Muscle of back (tissue), 3 donors: ENCODE measurements at regions not wholly inside any gene's neighbourhood (a gene's known extent, or its start where the extent isn't known, plus 50 kb on each side); places are given as distances from the start of the nearest gene placed in this dataset.
"Not testable (repeated sequence)": the region's sequence is repeated elsewhere in the genome, so short reads cannot be mapped to it uniquely, and the experiment has no call there.

Source experiments
- DNase-seq, 3 donors: peaks; one replicate each; pipeline versions ENCODE4 v3.0.0 to v3.0.0-alpha.2; 2013

GRCh38 chr10:78644550-78644949 lies 424.2 kb upstream of the ZMIZ1 start:
- no peak for DNase-seq

DNA sequence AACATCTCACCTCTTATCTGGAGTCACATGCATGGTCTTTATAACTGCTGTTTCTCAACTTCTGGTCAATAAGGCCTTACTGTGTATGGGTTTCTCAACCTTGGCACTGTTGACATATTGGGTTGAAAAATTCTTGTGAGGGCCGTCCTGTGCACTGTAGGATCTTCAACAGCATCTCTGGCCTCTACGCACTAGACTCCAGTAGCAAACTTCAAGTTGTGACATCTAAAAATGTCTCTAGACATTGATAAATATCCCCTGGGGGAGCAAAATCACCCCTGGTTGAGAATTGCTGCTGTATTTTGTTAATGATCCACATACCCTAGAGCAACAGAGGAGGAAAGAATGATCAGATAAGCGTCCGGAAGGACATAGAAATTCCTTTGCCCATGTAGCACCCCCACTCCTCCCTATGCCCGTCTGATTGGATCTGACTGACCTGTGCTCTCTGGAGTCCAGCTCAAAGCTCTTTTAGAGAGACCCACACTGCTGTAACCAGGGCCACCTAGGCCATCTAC lies 423.5 kb upstream of the ZMIZ1 start:
- no peak for DNase-seq

- DNase-seq = no peak
Observed at GRCh38 chr10:78645975-78646374, 422.8 kb upstream of the ZMIZ1 start.

- peak in 1 of 3 donors; percentile 35 for DNase-seq
Observed at GRCh38 chr10:78648256-78648860, 420.4 kb upstream of the ZMIZ1 start.

DNA sequence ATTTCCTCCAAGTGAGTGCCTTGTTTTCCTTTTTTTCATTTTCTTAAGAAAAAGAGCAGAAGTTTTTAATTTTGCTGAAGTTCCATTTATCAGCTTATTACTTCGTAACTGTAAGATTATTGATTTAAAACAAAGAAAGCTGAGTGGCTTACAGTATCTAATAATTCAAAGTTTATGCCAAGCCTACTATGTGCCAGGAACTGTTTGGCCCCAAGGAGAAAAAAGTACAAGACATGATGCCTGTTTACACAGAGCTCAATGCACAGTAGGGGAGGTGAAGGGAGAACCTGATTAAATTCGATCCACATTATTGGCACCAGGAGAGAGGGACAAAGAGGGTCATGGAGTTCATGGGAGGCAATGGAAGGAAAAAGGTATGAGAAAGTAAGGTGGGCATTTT lies 419.3 kb upstream of the ZMIZ1 start:
- no peak for DNase-seq

DNA sequence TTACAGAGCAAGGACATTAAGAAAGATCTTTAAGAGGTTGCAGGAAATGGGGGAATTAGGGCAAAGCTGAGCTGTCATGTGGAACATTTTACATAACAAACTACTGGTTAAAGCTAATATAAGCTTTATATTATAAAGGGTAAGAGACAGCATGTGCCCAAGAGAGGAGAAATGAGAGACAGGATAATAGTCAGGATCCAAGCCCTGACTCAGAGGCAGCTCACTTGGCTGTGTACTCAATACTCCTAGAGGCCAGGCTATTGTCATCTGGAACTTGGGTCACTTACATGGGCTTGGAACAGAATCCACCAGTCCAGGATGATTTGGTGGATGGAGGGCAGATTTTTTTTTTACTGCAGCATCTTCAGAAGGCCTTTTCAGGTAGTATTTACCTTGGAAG lies 418.6 kb upstream of the ZMIZ1 start:
- no peak for DNase-seq

GRCh38 chr10:78651287-78651686 lies 417.5 kb upstream of the ZMIZ1 start:
- DNase-seq = no peak

GRCh38 chr10:78653555-78653954 lies 415.2 kb upstream of the ZMIZ1 start:
- DNase-seq = no peak

DNA sequence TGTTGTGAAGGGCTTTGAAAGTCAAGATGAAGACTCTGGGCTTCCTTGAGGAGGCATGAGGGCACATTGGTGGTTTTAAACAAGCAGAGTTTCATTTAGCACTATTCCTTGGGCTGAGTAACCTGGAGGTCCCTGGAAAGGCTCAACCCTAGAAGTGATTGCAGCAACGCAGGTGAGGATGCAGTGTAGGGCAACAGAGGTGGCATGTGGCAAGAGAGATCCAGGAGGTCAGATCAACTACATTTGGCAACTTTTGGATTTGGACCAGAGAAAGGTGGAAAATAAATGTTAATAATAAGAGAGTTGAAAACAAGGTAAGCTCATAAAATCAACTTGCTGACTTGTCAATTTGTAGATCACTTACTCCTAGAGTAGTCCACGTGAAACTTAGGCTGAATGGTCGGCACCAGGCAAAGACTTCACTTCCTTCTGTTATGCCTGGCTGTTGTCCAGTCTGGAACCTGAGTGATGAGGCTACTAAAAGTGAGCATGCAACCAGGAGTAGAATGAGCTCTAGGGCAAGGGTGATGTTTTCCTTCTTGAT lies 414.6 kb upstream of the ZMIZ1 start:
- no peak for DNase-seq

DNA sequence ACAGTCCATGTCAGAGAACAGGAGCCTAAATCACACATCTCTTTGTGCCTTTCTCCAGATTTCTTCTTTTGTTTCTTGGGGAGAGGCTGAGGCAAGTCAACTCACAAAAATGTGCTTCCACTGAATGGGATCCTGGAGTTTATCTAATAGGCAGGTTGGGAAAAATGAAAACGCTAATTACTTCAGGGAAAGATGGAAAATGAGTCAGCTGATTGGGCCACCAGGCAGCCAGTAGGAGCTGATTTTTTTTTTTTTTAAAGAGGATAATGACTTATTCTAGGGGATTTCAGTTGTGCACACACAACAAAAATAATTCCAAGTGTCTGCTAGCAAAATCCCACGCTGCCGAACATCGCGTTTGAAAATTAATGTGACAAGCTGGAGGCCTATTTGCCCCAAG lies 412.8 kb upstream of the ZMIZ1 start:
- DNase-seq = no peak

DNA sequence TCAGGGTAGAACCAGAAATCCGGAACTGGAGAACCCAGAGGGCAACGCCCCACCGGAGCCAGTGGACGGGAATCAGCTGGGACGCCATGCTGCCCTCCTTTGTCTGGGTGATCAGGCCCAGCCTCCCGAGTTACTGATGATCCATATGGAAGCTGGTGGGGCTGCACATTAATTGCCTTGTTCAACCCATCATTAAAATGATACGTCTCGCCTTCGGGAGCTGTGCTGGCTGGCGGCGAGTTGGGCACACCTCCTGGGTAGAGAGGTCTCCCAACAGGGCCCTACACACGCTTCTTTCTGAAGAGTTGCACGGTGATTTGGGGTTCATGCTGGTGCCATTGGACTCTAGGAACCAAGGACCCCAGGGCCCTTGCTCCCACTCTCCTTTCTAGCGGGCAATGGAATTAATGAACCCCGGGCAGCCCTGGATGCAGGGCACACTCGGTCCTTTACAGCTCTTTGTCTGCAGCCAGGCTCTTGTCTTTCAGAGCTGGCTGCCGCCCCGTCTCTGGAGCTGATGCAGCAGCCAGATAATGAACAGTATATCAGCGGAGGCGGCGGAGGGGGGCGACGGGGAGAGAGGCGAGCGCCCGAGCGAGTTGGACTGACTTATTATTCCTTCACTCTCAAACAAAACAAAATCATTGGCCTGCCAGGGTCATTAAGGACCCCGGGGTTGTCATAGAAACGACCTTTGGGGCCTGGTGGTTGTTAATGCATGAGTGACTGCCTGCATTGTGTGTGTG lies 412.2 kb upstream of the ZMIZ1 start:
- DNase-seq = peak in 2 of 3 donors; percentile 36 to 68

DNA sequence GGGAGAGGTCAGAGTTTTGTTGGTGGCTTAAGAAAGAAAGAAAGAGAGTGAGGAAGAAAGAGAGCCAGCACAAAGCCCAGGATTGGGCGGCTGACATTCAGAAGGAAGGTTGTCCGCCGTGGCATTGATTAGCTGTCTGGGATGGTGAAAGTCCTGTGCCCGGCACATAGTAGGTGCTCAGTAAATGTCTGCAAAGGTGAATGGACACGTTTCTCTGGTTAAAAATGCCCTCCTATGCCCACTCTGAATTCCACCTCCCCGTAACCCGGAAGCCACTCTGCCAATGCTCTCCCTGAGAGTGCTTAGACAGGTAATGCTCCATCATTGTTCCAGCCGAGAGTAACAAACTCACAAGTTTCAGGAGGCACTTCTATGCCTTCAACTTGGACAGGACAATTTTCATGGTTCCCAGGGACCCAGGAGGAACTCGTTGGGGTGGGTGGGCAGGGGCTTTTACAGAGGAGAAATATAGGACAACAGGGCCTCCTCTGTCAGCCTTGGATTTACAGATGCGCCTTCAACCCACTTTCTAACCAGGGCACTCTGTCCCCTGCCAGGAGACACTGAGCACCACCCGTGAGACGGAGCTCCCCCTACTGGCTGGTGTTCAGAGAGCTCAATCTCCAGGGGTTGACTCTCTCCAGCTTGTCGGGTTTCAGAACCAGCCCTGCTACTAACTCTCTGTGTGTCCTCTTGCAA lies 411.5 kb upstream of the ZMIZ1 start:
- peak in 2 of 3 donors; percentile 40 to 53 for DNase-seq

- no peak for DNase-seq
Observed at GRCh38 chr10:78657862-78658165, 411.0 kb upstream of the ZMIZ1 start.

GRCh38 chr10:78658645-78659597 lies 409.8 kb upstream of the ZMIZ1 start:
- no peak for DNase-seq

- no peak for DNase-seq
Observed at GRCh38 chr10:78659598-78659967, 409.2 kb upstream of the ZMIZ1 start.

DNA sequence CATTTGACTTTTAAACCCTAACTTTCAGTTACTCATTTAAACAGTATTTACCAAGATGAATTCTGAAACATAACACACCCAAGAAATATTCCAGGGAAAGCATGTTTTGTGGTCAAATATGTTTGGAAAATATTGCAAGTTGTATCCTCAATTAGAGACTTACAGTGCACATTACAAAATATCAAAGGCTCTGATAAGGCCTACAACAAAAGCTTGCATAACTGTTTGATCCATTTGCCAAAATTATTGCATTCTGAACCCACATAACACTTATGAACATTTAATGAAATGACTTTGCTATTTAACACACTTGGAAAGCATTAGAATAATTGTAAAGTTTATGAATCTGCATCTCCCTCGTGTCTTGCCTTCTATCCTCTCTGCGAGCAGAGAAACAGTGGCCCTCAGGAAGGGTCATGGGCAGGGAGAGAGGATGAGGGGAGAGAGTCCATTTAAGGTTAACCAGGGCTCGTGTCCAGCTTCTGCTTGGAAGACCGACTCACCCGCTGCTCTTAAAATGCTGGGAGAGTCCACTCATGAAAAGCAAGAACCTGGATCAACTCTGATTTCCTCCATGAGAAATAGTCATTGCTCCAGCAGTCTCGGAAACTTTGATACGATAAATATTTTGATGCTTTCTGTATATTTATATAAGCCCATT lies 408.2 kb upstream of the ZMIZ1 start:
- DNase-seq = no peak

- no peak for DNase-seq
Observed at GRCh38 chr10:78663721-78664120, 405.0 kb upstream of the ZMIZ1 start.

GRCh38 chr10:78664929-78665553 lies 403.7 kb upstream of the ZMIZ1 start:
- no peak for DNase-seq

DNA sequence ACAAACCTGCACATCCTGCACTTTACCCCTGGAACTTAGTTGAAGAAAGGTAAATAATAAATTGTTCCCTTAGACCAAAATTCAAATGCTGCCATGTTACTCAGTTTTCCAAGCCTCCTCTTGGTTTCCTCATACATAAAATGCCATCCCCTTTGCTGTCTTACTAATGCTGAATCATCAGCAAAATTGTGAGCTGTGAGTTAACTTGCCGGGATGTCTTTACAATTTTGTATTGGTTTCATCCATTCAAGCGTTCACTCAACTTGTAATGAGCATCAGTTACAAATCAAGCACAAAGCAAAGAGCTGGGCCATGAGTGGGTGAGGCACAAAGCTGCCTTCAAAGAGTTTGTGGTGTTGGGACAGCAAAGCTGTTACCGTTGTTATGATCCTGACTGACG lies 395.8 kb upstream of the ZMIZ1 start:
- DNase-seq = no peak

GRCh38 chr10:78681141-78681540 lies 387.6 kb upstream of the ZMIZ1 start:
- not testable (repeated sequence) for DNase-seq

GRCh38 chr10:78681986-78682385 lies 386.8 kb upstream of the ZMIZ1 start:
- not testable (repeated sequence) for DNase-seq
